Inferior parietal cortex (tissue), 1 donor: ENCODE measurements at regions not wholly inside any gene's neighbourhood (a gene's known extent, or its start where the extent isn't known, plus 50 kb on each side); places are given as distances from the start of the nearest gene placed in this dataset.
A peak's percentile ranks its signal among the peaks of the same experiment; 100 is the strongest.
"Not testable (repeated sequence)": the region's sequence is repeated elsewhere in the genome, so short reads cannot be mapped to it uniquely, and the experiment has no call there.

Experiments
- DNase-seq: peaks from one replicate; pipeline ENCODE4 v3.0.0-alpha.2; 2016; ENCODE audit errors: extremely low spot score

DNA sequence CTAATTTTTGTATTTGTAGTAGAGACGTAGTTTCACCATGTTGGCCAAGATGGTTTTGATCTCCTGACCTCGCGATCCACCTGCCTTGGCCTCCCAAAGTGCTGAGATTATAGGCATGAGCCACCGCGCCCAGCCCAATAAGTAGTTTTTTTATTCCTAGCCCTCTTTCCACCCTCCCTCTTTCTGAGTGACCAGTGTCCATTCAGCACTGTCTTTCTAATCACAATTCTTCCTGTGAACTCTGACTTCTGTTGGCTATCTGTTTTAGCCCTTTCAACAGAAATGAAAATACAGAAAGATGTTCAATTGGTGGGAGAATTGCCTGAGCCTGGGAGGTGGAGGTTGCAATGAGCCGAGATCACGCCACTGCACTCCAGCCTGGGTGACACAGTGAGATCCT lies 122.3 kb upstream of the LIFR start:
- DNase-seq = not testable (repeated sequence)

DNA sequence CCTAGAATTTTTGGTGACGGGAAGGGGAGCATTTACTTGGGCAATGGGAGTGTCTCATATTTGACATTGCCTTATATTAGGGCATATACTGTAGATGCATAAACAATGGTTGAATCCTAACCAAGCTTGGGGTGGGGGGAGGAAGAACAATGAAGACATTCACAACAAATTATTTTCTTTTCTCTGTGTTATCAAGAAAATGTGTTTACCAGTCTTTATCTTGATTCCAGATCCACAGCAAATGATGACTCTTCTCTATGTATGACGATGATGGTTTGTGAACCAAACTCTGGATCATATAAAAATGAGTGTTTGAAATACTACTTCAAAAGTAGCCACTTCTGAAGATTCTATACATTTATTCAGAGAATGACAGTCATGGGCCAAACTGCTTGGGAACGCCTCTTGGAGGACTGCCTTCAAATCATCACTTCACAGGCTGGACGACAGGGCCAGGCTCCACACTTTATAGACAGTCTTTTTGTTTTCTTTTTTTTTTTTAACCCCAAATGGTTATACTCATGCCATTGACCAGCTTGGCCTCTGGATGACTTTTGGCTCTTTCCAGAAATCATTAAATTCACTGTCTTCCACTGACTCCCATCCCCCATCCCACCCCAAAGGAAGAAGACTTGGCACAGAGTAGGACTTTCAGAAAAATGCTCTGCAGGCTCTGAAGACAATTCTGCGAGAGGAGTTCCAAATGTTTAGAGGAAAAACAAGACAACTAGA lies 123.8 kb upstream of the LIFR start:
- DNase-seq = peak; percentile 55

DNA sequence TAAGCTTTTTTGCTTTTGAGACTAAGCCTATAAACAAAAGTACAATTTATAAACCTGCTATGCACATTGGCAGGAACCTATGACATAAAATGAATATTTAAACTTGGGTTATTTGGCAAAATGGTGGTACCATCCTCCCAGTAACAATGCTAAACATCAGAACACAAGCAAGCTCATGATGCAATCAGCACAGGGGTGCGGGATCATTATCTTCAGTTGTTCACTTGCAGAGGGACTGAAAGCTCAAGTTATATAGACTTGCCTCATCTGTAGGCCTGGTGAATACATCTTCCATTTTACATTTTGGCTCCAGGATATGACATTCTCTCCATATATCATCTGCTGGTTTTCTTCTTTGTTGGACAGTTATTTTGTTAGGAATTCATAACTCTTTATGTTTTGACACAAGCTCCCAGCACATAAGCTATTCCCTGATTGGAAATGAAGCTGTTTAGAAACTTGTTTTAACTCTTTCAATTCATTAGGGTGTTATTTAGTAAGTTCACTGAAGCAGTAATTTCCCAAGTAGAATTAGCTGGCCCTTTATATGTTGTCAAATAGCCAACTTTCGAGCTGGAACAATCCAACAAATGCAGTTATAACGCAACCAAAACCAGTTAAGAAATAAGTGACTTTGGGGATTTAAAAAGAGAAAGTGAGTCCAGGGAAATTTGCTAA lies 124.7 kb upstream of the LIFR start:
- DNase-seq = no peak

DNA sequence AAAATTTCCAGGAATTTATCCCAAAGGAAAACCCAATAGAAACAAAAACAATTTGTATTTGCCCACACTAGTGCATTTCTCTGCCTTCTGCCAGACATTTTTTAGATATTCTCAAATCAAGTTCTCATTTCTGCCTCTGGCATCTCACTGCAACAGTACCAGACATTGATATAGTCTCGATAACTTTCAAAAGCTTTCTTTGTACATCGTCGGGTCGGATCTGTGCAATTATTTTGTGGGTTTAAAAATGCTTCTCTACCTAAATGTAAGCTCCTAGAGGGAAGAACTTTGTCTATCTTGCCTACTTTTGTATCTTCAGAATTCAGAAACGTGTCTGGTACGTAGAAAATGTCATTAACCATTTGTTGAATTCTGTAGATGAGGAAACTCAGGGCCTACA lies 125.5 kb upstream of the LIFR start:
- no peak for DNase-seq

DNA sequence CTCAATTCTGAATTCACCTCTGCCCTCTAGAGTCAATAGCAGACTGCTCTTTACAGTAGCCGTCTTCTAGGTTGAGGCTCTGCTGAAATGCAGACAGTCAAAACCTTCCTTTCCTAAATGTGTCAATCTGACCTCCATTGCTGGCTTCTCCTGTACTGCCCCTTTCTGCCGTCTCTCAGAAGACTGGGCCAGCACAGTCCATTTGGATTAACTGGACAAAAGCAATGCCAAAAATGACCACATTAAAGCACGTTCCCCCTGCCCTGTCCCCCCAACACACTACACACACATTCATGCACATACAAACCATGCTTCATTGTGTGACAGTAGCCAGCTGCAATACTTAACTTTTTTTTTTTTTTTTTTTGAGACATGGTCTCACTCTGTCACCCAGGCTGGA lies 130.2 kb upstream of the LIFR start:
- no peak for DNase-seq

DNA sequence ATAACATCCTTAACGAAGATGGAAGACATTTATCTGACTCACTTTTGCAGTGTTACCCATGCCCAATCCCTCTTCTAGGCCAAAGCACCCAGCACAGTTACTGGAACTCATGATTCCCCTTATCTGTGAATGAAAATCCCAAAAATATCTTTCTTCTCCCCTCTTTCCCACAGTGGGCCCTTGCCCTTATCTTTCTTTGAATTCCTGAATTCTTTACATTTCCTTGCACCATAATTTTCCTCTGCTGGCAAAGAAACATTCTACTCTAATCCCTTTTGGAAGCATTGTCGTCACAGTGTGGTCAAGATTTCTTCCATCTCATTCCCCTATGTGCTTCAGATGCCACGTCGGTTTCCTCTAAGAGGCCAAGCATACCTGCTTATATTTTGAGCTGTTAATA lies 135.9 kb upstream of the LIFR start:
- DNase-seq = no peak

DNA sequence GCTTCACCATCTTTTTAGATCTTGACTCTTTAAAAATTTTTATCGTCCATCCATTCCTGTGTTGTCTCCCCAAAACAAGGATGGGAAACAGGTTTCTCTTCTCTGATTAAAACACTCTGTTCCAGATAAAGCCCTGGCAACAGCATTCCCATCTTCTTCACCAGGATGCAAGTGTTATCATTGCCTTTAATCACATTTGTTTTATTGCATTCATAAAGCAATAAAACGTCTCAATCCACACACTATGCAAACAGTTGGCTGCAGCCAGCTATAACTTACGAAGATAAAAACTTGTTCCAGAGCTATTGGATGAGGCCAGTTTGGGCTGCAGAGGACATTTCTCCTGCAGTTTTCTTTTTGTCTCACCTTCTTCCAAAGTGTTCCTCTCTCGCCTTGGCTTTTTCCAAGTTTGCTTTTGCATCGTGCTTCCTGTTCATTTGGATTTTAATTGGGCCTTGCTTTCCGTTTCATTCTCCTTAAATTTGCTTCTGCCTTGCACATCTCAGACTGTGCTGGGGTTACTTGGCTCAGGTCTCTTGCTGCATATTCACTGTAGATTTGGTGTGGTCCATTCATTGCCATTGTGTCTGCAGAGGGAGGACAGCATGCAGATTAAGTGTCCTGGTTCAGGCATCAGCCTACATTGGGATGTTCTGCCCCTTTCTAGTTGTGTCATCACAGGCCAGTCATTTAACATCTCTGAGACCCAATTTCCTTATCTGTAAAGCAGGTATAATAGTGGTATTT lies 136.5 kb upstream of the LIFR start:
- no peak for DNase-seq

DNA sequence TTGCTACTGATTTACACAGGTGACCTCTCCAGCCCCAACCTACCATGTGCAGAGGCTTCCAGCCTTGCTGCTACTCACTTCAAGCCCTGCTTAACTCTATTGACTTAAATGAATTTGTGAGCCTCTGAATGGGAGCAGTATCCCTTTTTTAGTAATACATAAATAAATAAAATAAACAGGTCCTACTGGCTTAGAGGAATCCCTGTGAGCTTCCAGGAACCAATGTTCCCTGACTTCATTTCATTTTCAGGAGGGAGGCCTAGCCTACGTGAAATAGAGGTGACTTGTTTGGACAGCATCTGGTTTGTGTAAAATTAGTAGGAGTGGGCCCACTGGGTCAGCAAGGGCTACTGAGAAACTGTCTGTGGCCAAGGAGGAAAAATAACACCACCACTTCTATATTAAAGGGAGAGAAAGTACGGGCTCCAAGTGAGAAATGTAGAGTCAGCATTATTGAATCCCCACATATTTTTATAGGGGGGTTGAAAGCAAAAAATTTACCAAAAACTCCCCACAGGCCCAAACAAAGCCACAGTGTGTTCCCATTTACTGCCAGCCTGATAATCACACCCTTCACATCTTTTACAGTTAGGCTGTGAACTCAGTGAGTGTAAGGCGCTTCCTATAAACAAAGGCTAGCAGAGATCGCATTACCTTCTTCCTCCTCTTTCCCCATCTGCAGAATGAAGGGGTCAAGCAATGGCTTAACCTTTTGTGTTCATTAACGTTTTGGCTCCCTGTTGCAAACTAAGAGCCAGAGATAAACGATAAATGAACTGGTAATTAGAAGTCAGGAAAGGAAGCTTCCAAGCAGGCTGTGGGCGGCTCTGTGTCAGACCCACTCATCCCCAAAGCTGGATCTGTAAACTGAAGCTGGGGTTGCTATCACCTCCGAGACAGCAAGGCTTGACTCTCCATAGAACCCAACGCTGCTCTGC lies 138.8 kb upstream of the LIFR start:
- no peak for DNase-seq

DNA sequence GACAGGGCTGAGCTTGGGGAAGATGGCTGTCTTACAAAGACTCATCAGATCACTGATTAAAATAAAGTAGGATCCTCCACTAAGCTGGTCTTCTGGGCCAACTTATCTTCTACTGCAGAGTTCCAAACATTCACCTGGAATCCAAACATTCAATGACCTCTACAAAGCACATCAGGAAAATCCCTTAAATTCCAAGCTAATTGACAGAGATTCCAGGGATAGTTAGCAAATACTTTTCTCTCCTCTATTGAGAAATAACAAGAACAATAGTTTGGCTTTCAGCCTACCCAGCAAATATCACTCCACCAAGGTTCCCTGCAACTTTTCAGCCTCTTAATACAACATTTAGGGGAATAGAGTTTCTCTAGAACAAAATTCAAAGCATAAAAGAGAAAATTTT lies 140.6 kb upstream of the LIFR start:
- DNase-seq = no peak

DNA sequence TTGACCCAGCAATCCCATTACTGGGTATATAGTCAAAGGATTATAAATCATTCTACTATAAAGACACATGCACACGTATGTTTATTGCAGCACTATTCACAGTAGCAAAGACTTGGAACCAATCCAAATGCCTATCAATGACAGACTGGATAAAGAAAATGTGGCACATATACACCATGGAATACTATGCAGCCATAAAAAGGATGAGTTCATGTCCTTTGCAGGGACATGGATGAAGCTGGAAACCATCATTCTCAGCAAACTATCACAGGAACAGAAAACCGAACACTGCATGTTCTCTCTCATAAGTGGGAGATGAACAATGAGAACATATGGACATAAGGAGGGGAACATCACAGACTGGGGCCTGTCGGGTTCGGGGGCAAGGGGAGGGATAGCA lies 140.3 kb upstream of the OSMR start:
- DNase-seq = not testable (repeated sequence)

DNA sequence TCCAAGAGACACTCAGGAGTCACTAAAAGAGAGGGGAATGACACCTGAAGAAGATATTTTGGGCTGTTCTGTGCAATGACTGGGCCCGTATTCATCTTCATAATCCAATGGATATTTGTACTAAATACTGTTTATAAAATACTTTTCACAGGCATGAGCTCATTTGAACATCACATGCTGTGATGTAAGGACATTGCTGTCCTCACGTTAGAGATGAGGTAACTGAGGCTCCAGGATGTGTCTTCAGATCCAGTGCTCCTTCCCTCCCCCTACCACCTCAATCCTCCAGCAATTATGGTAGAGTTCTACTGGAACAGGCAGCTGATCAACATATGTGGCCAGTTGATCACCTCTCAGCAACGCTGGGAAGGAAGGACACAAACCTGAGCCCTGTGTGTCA lies 139.4 kb upstream of the OSMR start:
- DNase-seq = no peak

DNA sequence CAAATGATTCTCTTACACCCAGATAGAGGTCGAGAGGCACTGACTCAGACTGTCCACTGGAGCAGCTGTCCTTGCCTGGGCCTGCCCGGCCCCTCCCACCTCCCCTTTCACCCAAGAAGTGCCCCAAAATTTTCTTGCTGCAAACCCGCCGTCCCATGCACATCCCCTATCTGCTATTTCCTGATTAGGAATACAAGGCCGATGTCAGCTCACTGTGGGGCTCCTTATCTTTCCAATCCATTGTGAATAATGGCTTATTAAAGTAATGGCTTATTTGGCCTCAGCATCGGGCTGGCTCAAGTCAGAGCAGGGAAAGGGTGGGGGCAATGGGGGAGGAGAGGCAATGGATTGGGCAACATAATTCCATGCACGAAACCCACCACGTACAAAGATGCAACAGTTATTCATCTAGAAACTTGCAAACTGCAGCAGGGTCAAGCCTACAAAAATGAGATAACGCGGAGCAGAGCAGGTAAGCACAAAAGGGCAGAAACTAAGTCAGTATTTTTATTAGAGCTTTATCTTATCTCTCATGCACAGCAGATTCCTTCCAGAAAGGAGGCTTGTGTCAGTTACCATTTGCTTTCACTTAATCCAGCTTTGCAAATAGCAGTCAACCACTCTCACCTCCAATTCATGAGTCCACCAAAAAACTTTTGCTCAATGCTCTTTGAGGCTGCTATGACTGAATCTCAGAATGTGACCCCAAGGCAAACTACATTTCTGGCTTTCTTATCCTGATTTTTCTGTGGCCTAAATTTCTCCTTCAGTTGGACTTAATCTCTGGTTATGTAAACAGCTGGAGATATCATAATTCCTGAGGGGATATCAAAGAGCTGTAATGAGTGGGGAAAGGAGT lies 138.2 kb upstream of the OSMR start:
- DNase-seq = no peak

DNA sequence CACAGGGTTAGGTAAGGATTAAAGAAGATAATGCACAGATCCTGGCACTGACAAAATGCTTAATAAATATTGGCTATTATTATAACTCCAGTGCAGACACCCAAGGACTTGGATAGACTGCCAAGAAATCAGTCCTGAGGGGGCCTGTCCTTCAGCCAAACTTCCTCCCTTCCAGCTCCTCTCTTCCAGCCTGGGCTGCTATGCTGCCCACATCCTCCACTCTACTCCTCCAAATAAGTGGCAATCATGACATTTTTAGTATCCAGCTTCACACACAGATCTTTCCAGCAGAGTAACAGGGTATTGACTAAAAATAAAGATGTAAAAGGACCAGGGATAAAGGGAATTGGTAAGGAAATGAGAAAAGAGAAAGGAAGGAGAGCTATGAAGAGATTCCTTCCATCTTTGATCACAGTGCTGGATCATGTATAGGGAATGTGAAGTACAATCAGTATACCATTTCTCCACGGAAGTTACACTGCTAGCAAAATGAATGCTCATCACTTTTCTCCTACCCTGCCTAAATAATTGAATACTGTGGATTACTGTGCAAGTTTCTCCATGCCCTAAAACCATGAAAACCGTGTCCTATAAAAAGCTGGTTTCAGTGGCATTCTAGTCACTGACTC lies 136.0 kb upstream of the OSMR start:
- DNase-seq = no peak

DNA sequence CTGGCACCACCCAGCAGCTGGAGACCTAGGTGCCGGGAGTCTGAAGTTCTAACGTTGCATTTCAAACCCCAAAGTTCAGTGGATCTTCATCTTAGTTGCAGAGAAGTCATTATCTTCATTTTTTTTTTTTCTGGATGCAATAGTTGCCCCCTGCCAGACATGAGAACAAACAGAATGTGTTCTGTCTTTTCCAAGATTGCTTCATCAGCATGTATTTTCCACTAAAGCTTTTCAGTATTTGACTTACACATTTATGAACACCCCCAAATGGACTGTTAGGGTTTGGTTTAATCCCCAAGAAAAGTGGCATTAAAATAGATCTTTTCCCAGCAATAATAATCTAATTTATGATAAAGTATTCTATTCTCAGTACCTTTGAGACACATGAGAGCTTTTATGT lies 135.2 kb upstream of the OSMR start:
- no peak for DNase-seq

DNA sequence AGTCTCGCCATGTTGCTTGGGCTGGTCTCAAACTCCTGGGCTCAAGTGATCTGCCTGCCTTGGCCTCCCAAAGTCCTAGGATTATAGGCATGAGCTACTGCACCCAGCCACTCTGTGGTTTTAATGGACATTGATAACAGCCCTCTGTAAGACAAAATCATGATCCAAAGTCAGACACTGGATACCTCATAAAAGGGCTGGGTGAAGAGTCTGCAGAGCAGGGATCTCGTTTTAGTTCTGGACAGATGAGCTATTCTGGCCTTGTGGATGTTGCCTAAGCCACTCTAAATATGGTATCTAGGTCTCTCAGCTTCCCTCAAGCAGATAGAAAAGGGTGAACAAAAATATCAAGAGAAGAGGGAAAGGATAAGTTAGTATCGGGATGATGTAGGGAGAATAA lies 133.4 kb upstream of the OSMR start:
- no peak for DNase-seq

DNA sequence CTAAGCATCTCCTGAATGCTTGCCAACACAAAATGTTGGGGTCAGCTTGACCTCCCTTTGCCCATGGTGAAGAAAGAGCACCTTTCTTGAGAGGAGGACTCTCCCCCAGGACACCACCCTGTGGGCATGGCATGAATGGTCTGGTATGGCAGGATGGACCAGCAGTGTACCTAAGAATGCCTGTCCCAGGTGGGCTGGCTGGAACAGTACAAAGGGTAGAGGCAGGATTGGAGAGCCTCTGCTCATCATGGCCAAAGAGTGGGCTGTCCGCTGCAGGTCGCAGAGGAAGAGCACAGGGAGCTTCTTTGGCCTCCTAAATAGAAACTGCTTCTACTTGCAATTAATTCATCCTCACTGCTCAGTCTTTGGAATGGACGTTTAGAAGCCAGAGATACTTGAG lies 131.6 kb upstream of the OSMR start:
- DNase-seq = no peak

DNA sequence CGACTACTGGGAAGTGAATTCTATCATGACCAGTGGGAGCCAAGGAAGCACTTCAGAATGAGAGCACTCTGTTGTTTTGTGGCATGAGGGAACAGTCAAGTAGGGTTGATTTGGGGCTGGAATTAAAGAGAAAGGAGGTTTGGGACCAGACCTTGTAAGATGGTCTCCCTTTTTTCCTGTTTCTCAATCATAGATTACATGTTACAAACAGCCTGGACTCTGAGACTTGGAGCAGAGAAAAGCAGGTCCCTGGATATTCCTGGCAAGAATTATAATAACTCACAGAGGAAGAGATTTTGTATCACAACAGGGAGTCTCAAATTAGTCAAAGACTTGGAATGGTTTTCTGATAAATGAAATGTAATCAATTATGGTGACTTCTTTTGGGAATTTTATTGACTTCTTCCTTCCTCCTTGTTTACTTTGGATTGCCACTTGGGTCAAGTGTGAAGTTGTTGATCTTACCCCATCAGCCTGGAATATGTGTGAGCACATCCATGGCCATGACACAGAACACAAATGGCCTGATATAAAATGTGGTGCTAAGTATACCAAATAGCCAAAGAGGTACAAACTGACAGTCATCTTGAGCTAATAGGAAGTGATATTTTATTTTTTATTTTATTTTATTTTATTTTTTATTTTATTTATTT lies 131.0 kb upstream of the OSMR start:
- DNase-seq = no peak

DNA sequence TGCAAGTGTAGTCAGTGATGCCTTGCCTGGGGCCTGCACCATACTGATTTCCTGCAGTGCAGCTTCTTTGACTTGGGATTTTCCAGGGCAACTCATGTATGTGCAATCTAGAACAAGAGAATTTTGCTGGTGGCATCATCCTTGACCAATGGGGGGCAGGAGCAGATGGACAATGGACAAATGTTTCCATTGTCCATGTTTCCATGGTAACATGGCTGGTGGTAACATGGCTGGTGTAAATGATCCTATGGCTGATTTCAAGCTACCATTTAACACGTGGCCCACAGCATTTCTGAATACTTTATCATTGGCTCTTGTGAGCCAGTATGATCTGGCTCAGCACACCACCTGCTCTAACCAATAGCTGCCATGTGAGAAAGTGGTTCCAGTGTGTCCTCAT lies 130.1 kb upstream of the OSMR start:
- peak; percentile 74 for DNase-seq

DNA sequence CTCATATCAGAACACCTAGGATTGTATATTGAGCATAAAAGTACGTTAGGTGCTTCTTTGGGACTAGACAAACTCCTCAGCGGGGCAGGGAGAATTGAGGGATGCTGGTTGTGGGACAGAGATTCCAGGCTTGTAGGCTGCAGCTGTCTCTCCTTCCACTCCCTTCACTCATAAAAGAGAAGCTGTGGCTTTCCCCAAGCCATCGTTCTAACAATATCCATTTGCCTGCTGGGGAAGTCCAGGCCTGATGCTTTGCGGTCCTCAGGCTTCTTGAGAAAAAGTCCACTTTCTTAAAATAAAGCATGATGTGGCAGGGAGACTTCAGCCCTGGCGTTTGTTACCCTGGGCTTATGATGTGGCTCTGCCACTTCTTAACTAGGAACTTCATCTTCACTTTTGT lies 129.3 kb upstream of the OSMR start:
- DNase-seq = no peak
